ENCODE measurements at regions not wholly inside any gene's neighbourhood (a gene's known extent, or its start where the extent isn't known, plus 50 kb on each side); places are given as distances from the start of the nearest gene placed in this dataset.
"Not testable (repeated sequence)": the region's sequence is repeated elsewhere in the genome, so short reads cannot be mapped to it uniquely, and the experiment has no call there.

DNA sequence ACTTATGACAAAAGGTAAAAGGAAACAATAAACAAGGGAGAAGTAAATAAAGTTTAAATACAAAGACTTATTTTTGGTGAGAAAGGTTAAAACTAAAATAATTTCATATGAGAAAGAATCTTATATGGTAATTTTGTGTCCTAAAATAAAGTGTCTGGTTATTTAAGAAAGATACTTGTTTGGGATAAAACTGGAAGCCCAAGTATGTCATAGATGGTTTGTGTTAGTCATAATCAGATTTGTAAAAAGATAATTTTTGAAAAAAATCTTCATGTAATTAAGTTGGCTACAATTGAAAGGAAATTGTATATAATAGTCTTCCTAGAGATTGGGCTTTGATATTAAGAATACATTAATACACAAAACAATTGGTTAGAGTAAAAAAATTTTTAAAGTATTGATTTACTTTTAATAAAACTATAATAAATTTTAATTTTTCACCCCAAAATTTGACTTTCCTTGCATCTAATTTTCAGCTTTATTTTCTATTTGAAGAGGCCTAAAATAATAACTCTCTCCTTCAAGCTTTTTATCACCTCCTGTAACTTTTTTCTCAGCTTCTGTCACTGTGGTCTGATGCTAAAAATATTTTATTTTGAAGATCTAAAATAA, 315.6 kb downstream of the SLITRK5 start:
- no peak for DNase-seq

DNA sequence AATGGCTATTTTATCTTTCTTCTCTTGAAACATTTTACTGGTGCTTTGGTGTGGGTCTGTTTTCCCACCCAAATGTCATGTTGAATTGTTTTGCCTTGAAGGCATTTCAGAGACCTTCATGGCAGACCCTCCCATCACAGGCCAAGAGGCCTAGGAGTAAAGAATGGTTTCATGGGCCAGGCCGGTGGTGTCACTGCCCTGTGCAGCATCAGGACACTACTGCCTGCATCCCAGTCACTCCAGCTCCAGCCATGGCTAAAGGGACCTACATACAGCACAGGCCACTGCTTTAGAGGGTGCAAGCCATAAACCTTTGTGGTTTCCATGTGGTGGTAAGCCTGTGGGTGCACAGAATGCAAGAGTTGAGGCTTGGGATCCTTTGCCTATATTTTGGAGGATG, 326.9 kb downstream of the SLITRK5 start:
- DNase-seq, result no peak

DNA sequence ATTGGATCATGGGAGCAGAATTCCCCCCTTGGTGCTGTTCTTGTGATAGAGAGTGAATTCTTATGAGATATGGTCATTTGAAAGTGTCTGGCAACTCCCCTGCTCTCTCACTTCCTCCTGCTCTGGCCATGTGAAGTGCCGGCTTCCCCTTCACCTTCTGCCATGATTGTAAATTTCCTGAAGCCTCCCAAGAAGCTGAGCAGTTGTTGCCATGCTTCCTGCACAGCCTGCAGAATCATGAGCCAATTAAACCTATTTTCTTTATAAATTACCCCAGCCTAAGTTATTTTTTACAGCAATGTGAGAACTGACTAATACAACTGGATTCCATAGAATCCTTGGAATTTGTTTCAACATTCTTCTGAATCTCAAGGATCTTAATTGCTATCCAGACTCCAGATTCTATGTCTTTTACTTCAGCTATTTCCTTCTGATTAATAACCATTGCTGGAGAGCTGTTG, 328.1 kb downstream of the SLITRK5 start:
- no peak for DNase-seq

DNA sequence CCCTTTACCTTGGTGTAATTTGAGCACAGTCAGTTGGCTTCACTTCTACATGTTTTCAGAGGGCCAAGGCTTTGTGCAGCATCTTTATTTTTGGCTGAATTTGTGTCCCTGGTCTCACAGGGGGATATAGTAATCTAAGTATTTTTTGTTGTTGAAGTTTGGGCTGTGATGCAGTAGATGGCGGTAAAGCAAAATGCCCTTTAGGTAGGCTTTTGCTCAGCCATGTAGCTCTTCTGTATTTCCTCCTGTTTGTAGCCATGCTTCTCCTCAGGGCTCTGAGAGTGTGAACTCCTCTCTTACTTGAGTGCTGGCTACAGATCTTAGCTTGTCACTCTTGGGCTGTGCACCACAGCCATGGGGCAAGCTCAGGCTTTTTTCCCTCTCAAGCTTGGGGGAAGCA, 328.6 kb downstream of the SLITRK5 start:
- DNase-seq, result no peak

DNA sequence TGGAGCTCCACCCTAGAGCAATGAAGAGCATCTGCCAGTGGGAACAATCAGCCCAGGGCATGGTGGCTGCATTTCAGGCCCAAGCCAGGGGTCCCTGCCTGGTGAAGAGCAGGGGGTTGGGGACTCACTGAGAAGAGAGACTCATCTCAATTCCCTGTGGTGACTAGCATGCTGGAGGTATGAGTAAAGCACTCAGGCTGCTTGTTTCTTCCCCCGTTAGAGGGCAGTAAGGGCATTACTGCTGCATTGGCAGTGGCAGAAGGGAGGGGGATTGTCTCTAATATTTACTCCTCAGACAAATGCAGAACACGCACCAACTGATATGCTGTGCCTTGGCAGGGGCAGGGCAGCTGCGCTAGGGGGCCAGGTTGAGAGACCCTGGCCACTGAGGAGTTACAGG, 329.1 kb downstream of the SLITRK5 start:
- DNase-seq, result no peak

DNA sequence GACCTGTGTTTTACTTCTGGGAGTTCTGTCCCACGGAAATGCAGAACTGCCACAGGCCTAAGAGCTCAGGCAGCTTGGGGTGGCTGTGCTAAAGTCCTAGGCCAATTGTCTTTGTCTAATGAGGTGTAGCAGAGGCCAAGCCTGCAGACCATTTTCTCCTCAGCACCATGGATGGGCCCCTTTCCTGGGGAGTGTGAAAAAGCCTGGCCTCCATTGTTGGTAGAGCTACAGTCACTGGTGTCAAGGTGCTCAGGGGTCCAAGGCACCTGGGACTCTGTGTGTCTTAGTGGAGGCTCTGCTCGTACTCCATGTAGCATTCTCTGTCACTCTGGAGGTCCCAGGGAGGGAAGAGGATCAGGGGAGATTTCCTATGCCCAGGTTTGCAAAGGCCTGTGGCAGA, 329.6 kb downstream of the SLITRK5 start:
- no peak for DNase-seq

DNA sequence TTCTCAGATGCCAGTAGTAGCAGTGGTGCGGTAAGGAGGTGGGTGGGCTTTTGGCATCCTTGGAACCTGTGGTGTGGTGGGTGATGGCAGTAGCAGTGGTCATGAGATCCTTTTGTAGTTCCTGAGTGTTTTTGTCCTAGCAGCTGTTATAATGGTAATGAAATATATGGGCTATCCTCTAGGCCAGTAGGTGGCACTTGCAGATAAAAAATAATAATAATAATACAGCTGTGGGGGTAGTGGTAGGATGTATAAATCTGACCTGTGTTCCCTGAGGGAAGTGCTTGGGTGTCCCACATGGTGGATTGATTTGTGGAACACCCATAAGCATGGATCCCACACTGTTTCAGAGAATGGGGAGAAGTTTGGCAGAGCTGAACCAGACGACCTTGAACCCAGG, 334.0 kb downstream of the SLITRK5 start:
- DNase-seq, result no peak

DNA sequence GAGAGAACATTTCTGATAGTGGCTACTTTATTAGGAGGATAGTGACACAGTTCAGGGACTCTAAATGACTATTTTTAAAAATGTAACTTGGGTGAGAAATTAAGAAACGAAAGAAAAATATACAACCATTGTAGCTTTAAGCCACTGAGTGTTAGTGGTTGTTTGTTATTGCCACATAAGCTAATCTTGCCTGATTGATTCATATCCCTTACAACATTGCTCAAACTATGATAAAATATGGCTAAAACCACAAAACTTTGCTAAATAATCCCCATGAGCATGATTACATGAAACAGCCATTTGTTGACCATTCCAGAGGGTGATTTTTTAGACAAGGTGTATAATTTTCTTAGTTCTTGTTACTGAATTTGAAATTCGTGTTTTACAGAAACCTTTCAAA, 343.4 kb downstream of the SLITRK5 start:
- no peak for DNase-seq

DNA sequence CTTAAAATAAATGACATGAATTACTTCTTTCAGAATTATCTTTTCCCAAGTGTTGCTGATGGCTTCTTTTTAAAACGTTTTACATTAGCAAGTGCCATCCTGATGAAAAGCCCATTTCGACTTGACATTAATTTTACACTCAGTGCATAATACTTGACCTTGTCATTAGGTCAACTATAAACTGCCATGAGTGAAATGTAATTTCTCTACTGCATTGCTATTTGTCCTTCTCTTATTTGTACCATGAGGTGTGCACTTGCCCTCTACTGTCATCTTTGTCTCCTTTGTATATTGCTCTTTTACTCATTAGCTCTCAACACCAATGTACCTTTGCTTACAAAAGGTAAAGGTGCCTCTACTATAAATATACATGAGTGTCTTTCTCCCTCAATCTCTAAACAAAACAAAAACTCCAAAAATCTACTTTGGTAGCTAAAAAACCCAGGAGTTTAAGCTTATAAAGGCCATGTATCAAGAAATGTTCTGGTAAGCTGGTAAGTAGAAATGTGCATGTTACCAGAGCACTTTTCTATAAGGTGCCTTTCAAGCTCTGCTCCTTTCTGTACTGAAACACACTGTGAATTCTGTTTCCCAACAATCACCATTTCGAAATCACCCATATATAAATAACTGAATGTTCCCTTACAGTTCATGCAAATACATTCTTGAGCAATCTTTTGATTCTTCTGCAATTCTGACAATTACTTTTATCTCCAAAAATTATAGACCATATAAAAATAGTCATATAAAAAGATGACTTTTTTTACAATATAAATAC, 351.4 kb downstream of the SLITRK5 start:
- DNase-seq, result no peak

DNA sequence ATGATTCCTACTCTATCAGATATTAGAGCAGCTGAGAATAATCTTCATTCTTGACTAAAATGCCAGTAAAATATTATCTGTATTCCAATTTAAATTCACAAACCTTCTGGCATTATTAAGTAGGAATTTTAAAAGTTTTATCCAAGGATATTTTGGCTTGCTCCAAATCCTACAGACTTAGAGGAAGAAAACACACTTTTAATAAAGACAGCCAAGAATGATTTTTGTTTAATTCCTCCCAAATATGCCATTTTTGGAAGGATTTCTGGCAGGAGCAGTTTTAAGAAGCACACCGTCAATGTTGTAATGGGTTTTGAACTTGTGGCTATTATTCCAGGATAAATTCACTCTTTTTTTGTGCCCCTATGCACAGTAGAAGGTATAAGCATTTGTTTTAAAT, 355.1 kb downstream of the SLITRK5 start:
- DNase-seq, result no peak

DNA sequence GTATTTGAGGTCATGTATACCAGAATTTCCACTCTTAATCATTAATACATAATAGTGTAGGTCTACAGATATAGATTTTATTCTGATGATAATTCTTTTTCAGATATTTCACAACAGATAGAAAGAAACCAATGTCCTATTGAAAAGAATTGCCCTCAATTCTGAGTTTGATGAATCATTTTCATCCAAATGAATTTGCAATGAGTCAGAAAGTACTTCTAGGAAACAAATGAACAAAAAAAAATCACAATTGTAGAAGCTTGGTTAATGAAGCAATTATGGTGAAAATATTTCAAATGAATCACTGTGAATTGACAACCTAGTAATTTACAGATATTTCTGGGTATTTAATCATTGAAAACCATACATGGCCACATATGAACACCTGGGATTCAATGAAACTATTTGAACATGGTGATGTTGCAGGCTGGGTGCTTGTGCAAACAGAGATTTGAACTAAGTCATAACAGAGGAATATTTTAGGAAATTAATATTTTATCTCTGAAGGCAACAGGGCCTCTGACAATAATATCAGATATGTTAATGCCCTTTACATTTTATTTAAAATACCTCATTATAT, 360.9 kb downstream of the SLITRK5 start:
- DNase-seq, result no peak

DNA sequence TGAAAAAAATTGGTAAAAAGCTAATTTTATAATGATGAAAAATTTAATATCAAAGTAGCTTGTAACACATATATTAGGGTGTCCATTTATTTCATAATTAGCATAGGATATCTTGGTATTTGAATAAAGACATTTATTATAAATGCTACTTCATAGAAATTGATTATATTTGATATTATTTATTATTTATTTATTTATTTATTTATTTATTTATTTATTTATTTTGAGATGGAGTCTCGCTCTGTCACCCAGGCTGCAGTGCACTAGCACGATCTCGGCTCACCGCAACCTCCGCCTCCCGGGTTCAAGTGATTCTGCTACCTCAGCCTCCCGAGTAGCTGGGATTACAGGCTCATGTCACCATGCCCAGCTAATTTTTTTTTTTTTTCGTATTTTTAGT, 365.0 kb downstream of the SLITRK5 start:
- DNase-seq, result not testable (repeated sequence)

DNA sequence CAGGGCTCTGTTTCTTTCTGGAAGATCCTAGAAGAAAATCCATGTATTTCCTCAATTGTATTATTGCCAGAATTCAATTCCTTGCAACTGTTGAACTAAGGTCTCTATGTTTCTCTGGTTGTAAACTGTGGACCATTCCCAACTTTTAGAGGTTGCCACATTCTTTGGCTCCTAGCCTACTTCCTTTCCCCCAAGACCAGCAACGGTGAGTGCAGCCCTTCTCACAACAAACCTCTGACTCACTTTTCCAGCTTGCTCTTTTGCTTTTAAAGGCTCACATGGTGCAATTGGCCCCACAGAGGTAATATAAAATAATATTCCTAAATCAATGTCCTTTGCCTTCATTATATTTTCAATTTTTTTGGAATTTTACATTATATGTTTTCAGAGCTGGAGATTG, 371.3 kb downstream of the SLITRK5 start:
- no peak for DNase-seq

DNA sequence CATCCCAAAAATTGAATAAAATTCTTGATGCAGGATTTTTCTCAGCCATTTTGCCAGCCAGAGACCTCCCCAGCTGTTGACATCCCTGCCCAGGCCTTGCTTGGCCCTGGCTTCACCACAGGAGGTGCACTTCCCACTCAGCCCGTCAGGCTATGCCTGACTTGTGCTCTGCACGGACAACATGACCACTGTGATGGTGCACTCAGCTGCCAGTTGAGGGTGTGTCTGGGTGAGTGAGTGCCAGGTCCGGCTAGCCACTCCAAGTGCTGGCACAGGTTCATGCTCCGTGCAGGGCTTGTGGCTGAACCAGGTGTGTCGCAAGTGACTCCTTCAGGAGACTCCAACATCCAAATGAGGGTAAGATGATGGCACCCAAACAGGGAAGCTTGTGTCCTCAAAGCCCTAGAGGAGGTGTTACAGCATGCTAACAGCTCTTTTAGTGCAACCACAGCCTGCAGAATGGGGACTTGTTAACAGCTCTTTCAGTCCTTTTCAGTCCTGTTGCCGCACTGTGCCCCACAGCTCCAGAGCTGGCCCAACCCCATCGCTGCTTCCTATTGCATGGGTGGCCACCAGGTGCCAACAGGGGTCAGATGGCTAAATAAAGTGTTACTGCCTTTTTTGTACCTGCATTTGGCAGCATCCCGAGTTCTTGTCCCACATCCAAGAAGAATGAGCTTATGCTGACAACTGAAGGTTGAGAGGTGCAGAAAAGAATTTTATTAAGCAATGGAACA, 380.7 kb downstream of the SLITRK5 start:
- no peak for DNase-seq

DNA sequence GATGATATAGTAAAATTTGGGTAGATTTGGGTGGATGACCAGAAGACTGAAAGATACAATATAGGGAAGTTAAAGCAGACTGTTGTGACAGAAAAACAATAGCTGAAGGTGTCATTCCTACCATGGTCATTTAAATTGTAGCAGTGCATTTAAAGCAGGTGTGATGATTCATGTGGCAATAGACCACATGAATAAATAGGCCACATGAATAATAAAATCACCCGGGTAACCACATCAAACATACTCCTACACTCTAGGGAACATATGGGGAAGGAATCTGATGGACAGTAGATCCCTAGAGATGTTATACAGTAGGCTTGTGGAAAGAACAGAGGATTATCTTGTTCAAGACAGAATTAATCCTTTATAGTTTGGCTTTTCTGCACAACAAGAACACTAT, 392.6 kb downstream of the SLITRK5 start:
- DNase-seq, result no peak

DNA sequence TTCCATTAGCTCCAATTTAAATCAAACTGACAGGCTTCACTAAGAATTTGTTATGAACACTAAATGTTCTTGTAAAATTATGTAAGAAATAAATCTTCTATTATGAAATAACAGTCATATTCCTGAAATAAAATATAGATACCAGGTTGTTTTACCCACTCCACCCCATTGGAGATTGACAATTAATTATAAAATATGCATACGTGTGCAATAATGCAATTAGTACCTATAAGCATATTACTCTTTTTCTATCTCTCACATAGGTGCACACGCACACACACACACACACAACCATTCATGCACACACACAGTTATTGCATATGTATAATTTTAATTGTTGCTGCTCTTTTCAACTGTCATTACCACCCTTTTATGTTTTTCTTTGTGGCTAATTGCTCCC, 395.7 kb downstream of the SLITRK5 start:
- DNase-seq, result no peak

DNA sequence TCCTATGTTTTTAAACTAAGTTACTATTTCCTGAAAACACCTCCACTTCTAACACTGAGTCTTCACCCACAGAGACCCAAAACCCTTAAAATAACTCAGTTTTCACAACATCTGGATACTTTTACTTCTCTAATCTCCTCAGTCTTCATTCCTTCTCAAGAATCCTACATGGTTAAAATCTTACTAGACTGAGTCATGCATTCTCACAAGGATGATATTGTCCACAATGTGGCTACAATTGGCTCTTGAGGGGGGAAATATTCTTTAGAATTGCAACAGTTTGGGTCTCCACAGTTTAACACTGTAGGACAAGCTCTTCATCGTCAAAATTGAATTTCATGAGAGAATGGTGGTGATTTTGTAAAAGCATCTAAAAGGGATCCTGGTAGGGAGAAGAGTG, 397.1 kb downstream of the SLITRK5 start:
- no peak for DNase-seq

DNA sequence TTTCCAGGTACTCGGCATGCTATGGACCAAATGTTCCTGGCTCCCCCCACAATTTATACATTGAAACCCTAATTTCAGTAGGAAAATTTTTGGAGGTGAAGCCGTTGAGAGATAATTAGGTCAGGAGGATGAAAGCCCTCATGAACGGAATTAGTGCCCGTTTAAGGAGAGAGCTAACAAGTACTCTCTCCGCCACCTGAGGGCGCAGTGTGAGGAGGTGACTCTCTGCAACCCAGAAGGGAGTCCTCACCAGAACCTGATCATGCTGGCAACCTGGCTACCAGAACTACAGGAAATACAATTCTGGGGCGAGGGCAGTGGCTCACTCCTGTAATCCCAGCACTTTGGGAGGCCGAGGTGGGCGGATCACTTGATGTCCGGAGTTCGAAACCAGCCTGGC, 397.8 kb downstream of the SLITRK5 start:
- DNase-seq, result peak; percentile 33

DNA sequence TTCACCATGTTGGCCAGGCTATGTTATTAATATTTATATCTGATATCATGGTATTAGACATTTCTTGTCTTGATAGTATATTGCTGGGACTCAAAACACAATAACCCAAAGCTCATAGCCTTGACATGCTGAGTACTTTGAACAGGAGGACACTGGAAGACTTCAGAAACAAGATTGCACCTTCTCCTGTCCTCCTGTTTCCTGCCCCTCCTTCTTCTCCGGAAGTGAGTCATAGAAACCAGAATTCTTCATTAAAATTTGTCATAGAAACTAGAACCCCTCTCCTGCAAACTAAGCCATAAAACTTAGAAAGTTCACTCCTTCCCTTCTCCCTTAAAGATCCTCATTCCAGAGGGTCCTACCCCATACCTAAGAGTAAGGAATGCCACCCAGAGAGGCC, 400.2 kb downstream of the SLITRK5 start:
- no peak for DNase-seq

DNA sequence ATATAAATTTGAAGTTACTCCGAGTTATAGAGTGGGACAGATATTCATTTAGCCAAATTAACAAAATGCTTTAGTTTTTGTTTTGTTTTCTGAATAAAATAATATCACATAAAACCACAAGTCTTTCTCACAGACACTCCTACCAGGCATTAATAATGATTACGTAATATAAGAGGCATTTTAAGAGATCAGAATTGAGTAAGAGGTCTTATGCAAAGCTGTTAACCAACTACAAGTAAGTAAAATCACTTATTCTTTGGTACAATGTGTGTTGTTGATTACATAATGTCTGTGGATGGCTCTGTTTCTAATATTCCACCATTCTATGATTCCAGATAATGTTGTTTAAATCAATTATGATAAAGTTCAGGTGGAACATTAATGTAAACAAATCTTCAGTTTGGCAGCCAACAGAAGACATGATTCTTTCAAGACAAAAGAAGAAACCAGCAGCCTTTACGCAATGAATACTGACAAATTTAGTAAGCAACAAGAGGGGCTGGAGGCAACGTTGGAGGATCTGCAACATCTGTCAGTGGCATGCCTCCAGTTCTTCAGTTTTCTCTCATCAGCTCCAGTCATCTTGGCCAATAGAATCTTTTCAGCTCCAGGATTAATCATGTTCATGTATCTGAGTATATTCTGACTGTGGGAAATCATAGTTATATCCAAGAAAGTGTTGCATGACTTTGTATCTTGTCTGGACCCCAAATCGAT, 403.8 kb downstream of the SLITRK5 start:
- no peak for DNase-seq

DNA sequence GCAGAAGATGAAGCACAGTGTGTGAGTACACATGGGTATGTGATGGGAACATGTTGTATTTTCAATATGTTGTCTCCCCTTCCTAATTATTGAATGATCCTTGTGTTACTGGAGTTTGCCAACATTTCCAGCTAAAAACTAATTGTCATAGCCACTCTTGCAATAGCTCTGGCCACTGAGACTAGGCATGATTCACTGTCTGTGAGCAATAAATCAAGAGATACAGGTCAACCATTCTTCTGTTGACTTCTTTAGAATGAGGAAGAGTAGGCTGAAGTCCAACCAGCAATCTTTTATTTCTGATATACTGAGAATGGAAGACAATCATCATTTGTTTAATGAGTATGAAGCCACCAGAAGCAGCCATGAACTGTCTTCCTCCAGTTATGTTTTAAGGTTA, 413.9 kb downstream of the SLITRK5 start:
- DNase-seq, result no peak

DNA sequence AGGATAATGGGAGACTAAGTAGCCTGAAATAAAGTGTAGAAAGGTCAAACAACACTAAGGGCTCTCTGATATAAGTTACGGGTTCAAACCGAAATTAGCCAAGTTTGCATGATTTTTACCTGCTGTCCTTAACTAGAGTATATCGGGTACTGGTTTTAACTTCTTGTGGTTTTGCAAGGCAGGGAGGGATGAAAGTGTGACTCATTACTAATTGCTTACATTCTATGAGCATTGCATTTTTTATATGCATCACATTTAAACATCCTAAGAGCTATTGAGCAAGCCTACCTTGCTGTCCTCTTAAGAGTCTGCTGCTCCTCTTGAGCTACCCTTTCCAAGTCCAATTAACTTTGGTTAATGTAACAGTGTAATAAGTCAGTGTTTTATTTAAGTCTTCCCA, 415.4 kb downstream of the SLITRK5 start:
- DNase-seq, result no peak

DNA sequence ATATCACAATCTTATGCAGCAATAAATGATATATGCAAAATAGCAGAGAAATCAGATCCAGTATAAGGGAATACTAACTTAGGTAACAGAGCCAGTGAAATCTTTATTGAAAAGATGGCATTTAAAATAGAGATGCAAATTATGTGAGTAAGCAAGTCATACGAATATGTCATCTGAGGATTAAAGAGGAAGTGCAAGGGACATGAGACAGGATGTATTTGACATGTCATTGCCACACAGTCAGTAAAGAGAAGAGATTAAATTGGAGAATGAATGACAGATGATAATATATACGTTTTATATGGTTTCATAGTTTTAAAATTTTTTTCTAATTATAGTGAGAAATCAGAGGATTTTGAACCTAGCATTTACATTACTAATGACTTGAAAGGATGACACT, 426.4 kb downstream of the SLITRK5 start:
- DNase-seq, result no peak

Data from activated CD4-positive, alpha-beta T cell treated with anti-CD3 and anti-CD28 coated beads for 48 hours (primary cell).